NOMO-1 treated with DMSO at 0.1 percent for 48 hours (cell line): ENCODE measurements at regions not wholly inside any gene's neighbourhood (a gene's known extent, or its start where the extent isn't known, plus 50 kb on each side); places are given as distances from the start of the nearest gene placed in this dataset.

Source experiments
- DNase-seq: peaks from one replicate; lab custom pipeline; 2025; ENCODE audit not compliant: unreplicated experiment; lab: John Stamatoyannopoulos, UW

GRCh38 chr12:31783996-31784645 lies 55.3 kb upstream of the AMN1 start:
- peak; percentile 69 for DNase-seq

GRCh38 chr12:31783556-31783955 lies 54.7 kb upstream of the AMN1 start:
- DNase-seq = no peak

GRCh38 chr12:31781894-31782540 lies 53.2 kb upstream of the AMN1 start:
- DNase-seq = no peak

- no peak for DNase-seq
Observed at GRCh38 chr12:31780096-31780495, 51.3 kb upstream of the AMN1 start.

GRCh38 chr12:31778687-31779086 lies 49.9 kb upstream of the AMN1 start:
- DNase-seq = no peak
